ENCODE measurements at regions not wholly inside any gene's neighbourhood (a gene's known extent, or its start where the extent isn't known, plus 50 kb on each side); places are given as distances from the start of the nearest gene placed in this dataset.
"Not testable (repeated sequence)": the region's sequence is repeated elsewhere in the genome, so short reads cannot be mapped to it uniquely, and the experiment has no call there.

DNA sequence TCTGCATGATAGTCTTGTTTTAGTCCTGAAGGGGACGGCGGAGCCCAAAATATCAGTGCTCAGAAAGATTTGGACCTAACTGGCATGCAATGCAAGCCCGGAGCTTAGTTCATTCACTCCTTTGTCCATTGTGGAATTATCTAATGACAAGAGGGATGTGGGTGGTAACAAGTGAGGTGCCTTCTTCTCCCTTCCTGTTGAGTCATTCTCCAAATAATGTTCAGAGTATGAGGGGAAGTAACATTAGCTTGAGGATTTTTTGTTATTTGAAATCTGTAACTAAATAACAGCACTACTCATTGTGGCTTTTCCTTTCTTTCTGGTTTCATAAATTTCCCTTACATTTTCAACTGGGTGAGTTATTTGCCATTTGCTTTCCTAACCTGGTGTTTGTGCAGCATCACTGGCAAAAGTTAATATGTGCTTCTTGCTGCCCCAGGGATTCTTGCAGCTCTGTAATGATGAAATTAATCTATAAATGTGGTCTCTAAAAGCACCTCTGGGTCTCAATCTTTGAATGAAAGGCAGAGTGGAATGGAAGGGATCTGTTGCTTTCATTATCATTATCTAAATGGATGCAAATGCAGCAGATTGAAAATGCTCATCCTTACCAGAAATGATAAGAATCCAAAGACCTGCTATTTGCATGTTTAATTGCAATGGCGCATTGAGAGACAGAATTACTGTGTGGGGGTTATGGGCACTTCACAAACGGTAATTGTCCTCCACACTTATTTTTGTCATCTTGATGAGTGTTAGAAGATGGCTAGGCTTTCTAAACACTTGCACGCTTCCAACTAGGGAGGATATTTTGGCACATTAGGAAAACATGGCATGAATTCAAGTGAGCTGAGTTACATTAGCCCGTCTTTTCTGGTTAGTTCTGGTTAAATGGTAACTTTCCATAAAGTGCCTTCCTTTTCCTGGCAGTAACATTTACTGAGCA lies 89.9 kb upstream of the MITF start:
- intact Hi-C loops (cut with DNase I): no loop called here
- no peak for DNase-seq (ENCODE audit: low spot score)

DNA sequence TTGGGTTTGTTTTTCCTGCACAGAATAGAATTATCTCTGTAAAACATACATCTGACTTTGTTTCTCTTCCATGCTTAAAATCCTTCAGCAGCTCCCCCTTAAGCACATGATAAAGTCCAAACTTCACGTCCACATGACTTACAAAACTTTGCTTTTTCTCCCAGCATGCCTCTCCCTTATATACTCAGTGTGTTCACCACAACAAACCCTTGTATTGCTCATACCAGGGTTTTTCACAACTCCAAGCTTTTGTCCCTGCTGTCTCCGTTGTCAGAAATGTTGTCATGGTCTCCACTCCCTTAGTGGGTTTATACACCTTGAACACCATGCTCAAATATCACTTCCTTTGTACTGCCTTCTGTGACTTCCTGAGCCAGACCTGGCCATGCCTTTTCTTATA lies 91.1 kb upstream of the MITF start:
- no peak for DNase-seq (ENCODE audit: low spot score)
- intact Hi-C loops (cut with DNase I): no loop called here

DNA sequence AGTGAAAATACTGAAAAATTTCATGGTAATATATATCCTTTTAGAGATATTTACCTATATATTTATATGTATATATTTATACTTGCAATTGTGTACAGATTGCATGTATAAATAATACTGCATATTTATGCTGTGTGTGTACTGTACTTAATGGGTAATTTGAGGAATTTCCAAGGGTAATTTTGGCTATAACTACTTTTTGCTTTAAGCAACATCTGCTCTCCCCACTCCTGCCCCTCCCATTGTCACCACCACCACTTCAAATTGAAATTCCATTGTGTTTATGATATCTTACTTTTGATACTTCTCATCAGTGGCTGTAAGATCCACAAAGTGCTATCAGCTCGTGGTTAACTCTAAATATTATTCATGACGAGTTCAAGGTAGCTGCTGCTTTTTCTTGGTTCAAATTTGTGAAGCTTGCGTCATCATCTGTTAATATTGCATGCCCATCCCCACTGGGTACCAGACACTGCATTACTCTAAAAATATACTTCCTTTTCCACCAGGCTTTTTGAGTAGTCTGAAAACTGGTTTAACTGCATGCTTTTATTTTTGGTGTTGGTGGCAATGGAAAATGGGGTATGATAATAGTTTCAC lies 91.7 kb upstream of the MITF start:
- DNase-seq (ENCODE audit: low spot score): no peak
- intact Hi-C loops (cut with DNase I): no loop called here

DNA sequence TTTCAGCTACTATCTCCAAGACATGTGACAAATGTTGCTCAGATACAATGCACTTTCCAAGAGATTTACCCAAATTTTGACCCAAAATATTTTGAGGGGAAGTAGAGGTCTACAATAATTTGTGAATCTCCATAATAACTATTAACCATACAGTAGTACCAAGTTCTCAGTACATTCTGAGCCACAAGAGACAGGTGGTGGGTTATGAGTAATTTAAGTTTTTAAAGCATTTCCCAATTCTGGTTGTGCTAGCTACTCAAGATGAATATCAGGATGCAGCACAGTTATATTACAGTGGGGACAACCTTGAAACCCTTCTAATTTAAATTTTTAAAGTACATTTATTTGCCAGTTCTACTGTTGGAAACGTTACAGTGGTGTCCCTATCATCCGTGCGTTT lies 92.2 kb upstream of the MITF start:
- intact Hi-C loops (cut with DNase I): no loop called here

DNA sequence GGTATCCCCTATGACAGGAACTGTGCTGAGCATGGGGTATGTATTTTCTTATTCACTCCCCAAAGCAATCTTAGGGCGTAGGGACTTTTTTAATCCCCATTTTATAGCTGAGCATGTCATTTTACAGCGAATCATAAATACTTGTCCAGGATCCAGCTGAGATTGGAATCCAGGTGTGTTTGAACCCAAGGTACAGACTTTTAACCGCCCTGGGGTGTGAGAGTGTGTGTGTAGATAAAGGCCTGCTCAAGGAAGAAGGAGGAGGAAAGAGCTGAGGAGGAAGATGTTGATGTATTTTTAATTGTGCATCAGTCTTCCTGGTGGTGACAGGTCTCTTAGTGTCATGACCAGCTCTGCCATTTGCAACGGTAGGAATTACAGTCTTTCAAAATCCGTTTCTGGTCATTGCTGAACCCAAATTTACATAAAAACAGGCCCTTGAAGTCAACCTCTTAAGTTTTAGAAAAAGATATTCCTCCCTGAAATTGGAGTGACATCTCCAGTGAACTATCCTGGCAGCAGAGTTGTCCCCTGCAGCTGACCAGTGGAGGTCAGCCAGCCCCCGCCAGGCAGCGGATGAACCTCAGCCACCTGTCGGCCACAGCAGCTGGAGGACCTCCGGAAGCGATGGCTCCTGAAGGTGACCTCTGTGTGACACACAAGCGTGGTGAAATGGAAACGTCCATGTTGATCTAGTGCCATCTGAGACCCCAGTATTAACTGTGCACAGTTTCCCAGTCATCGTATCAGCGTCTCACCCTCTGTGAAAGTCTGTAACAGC lies 92.8 kb upstream of the MITF start:
- no peak for DNase-seq (ENCODE audit: low spot score)
- intact Hi-C loops (cut with DNase I): no loop called here

More for the DNA sequence above, 92.2 kb upstream of the MITF start:
- no peak for DNase-seq (ENCODE audit: low spot score)

DNA sequence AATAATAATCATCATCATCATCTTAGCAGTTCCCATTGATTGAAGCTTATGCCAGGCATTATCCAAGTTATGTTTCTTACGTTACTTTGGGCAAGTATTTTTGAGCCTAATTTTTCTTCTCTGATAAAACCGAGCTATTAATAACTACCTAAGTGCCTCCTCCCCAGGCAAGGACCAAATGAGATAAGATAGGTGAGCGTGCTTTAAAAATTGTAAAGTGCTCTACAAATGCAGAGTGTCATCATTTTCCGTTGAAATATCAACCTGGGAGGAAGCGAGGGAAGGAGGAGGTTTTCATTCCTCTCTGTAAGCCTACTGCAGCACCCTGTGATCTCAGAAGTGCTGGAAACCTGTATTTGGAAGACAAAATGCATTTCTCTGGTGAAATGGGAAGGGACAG lies 96.7 kb upstream of the MITF start:
- intact Hi-C loops (cut with DNase I): no loop called here
- DNase-seq (ENCODE audit: low spot score): no peak

DNA sequence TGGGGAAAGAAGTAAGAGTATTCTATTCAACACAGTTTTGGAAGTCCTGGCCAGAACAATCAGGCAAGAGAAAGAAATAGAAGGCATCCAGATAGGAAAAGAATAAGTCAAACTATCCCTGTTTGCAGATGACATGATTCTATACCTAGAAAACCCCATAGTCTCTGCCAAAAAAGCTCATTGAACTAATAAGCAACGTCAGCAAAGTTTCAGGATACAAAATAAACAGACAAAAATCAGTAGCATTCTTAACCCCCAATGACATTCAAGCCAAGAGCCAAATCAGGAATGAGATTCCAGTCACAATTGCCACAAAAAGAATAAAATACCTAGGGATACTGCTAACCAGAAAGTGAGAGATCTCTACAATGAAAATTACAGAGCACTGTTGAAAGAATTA lies 99.4 kb upstream of the MITF start:
- DNase-seq (ENCODE audit: low spot score): no peak
- intact Hi-C loops (cut with DNase I): no loop called here

DNA sequence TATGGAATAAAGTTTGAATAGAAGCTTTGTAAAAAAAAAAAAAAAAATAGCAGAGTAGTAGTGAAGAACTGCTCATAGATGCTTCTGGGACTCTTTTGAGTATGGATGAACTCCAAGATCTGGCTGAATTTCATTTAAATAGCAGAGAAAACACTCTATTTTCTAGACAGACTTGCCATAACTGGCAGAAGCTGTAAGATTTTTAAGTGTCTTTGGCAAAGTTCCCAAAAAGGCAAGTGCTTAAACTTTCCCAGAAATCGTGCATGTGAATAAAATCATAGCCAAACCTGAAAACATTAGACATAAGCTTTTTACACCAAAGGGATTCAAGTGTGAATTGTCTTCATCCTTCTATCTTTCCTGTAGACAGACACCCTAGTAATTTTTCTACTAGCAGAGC lies 110.3 kb upstream of the MITF start:
- intact Hi-C loops (cut with DNase I): no loop called here
- no peak for DNase-seq (ENCODE audit: low spot score)

DNA sequence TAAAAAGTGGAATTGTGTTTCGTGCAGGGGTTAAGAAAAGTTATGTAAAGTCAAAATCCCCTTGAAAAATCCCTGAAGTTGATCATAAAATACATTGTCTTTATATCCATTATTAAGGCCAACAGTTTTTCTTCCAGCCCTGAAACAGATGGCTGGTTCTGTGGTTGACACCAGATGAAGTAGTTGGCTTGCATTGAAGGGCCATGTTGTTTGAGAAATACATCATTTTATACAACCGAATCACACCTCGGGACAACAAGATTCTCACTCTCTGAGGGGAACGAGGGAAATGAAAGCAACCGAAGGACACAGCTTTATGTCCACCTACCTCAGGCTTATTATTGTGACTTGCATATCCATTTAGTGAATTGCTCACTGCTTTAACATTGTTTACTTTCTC lies 126.0 kb upstream of the MITF start:
- intact Hi-C loops (cut with DNase I): no loop called here

DNA sequence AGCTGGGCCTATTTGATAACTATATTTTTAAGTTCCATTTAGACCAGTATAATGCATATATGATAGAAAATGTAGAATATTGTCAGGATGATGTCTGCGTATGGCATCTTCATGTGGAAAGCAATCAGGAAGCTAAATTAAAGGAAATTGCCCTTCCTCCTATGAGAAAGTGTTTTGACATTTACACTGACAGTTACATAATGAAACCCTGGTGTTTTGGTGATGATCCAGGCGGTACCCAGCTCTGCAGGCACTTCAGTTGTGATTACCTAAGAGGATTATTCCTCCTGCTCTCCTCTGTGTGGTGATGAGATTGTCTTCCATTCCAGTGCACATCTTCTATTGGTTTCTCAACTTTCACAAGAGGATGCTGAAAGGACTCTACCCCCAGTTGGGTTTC lies 126.5 kb upstream of the MITF start:
- DNase-seq (ENCODE audit: low spot score): no peak
- intact Hi-C loops (cut with DNase I): no loop called here

More for the DNA sequence above, 126.0 kb upstream of the MITF start:
- DNase-seq (ENCODE audit: low spot score): no peak

DNA sequence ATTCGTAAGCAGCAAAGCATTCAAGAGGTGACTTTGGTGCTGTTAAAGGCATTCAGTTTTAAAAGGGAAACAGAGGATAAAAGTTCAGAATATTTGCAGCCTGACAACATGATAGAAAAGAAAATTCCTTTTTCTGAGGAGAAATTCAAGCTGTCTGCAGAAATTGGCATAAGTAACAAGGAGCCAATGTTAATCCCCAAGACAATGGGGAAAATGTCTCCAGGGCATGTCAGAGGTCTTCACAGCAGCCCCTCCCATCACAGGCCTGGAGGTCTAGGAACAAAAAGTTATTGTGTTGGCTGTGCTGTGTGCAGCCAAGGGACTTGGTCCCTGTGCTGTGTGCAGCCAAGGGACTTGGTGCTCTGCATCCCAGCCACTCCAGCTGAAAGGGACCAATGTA lies 129.7 kb upstream of the MITF start:
- intact Hi-C loops (cut with DNase I): loop anchor here in 1 of 2 donors (5.0 kb wide), 1 partner anchor 1098 kb away; no protein-coding TSS in a partner anchor
- DNase-seq (ENCODE audit: low spot score): not testable (repeated sequence)

DNA sequence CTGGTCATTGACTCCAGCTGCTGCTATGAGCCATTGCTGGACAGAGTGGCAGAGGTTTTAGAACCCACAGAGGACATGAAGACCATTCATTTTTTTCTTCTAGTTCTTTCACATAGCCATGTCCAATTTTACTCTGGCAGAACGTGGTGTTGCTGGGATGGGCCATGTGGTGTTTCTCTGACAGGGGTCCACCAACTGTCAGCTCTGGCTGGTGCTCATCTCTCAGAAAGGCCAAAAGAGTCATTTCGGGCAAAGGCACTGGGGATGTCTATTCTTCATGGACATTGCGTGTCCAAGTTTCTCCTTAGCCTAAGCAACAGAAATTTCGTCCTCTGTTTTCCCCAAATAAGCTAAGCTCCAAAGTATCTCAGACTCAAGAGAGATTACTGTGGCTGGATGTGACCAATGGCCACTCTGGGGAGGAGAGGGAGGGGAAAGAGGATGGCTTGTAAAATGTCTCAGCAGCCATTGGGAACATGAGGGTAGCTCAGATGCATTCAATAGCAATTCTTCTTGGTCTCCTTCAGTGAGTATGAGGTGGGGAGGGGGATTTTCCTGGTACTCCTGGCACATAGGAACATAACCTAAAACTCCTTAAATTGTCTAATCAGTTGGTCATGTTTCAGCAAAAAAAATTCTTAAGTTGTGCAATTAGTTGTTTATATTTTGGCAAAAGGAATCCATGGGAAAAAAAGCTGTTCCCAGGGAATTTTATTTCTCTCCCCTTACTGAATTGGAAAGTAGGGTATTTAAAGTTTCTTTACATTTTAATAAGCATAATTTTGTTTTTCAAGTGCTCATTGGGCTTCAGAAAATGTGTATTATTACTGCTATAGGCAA lies 131.6 kb upstream of the MITF start:
- DNase-seq (ENCODE audit: low spot score): no peak
- intact Hi-C loops (cut with DNase I): loop anchor here in 1 of 2 donors (5.0 kb wide), 1 partner anchor 1100 kb away; no protein-coding TSS in a partner anchor

DNA sequence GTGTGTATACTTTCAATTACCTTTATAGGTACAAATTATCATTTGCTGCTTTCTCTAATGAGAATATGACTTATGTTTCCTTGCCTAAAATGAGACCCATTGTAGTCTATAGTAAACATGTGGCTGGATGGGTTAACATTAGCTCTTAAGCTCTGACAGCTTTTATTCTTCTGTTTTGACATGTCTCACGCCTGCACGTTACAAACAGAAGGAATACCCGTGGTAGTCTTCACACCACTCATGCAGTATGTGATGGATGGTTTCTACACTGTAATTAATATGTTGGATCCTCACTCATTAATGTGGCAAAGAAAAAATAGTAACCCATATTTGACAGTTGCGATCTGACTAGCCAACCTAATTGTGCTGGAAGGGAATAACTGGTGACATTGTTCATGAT lies 133.4 kb upstream of the MITF start:
- DNase-seq (ENCODE audit: low spot score): no peak
- intact Hi-C loops (cut with DNase I): loop anchor here in 1 of 2 donors (5.0 kb wide), 1 partner anchor 1101 kb away; no protein-coding TSS in a partner anchor

DNA sequence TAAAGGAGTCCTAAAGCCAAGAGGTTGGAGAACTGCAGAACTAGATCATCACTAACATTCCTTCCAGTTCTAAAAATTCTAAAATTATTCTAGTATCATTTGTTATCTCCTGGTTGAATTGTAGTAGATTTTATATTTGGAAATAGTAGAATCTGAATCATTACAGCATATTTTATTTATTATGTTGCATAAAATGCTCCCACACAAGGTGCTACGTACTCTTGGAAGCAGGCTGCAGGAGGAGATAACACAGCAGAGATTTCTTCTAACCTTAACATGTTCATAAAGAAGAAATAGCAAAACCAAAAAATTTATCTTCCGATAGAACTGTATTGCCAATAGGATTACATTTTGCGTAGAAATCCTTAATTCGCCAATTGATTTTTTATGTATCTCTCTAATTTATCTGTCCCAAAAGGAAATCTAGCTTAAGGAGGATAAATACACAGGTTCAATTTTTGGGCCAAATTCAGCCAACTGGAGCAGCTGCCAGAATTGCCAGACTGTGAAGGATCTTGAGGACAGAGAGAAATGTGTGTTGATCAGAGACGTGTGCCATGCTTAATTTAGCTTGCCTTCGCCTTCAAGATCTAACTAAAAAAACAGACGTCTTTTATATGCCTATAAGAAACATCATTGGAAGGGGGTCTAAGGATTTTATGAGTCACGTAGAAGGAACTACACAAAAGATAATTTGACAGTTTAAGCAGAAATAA lies 134.4 kb upstream of the MITF start:
- DNase-seq (ENCODE audit: low spot score): no peak

DNA sequence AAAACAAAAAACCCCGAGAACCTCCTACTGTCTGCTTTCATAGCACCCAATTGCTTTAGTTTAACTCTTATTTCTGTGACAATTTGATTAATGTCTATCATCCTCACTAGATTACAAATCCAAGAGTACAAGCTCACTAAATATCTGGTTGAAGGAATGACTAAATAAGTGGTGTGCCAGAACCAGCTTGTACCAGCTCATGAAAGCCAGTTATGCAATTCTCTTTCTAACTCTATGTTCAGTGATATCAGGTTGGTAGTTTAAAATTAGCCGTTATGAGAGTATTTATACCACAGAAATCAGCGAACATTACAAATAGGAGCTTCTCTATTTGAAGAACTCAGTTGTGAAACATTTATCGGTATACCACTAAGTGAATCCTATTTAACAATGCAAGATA lies 137.2 kb upstream of the MITF start:
- intact Hi-C loops (cut with DNase I): no loop called here
- no peak for DNase-seq (ENCODE audit: low spot score)

More for the DNA sequence above, 134.4 kb upstream of the MITF start:
- intact Hi-C loops (cut with DNase I): loop anchor here in 1 of 2 donors (5.0 kb wide), 1 partner anchor 1102 kb away; no protein-coding TSS in a partner anchor

DNA sequence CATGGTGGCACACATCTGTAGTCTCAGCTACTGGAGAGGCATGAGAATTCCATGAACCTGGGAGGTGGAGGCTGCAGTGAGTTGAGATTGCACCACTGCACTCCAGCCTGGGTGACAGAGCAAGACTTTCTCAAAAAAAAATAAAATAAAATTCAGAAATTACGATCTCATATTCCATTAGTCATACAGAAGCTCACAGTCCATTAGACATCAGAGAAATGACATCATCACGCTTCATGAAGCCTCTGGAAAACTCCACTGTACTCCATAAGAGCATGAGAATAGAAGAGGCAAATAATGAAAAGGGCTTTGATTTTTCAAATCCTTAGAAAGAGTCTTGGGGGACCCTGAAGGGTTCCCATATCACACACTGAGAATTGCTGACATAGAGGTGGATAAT lies 145.0 kb upstream of the MITF start:
- intact Hi-C loops (cut with DNase I): no loop called here
- no peak for DNase-seq (ENCODE audit: low spot score)

DNA sequence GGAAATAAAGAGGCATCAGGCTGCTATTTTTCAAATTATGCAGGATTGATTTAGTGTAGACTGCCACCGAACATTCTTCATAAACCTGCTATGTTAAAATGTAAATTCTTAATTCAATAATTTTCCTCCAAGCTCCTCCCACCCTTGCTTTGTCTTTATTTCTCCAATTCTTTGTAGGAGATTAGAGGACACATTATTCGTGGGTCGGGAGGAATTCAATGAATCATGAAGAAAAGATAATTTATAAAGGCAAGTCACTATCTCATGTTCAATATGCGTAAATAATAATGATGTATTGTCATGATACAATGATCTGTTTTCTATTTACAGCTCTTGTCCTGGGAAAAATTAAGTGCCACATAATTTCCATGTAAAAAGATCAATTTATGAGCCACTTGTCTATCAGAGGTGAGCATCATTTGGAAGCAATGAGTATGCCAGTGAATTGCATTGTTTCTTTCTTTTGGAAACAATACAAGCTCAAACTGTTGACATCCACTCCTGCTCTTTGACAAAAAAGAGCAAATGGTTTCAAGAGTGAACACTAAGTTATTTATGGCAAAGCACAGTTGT lies 148.0 kb upstream of the MITF start:
- no peak for DNase-seq (ENCODE audit: low spot score)
- intact Hi-C loops (cut with DNase I): no loop called here

DNA sequence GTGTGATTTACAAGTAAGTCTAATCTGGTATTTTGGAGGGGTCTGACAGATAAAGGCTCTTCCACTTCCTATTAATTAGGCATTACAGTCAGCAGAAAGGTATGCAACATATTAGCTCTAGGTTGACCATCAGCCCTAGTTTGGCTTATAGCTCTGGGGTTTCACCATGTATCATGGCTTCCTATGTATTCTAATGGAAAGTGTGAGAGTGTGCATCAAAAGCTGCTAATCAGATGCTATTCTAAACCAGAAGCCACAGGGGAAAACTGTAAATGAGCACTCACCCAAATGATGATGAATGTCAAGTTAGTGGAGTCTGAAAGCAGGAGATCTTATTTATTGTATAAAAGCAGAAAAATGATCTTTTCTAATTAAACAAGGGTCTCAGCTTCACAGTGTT lies 149.2 kb upstream of the MITF start:
- intact Hi-C loops (cut with DNase I): no loop called here
- DNase-seq (ENCODE audit: low spot score): no peak

Measured in posterior vena cava (tissue), 2 donors.